Cardiac fibroblast (primary cell): ENCODE measurements at regions not wholly inside any gene's neighbourhood (a gene's known extent, or its start where the extent isn't known, plus 50 kb on each side); places are given as distances from the start of the nearest gene placed in this dataset.
A peak's percentile ranks its signal among the peaks of the same experiment; 100 is the strongest.

Experiments used
- DNase-seq, 2 donors: peaks; one replicate each; pipeline versions ENCODE4 v3.0.0 to v3.0.0-alpha.2; 2010; ENCODE audit warnings: low read depth in 2 of 2
- H3K4me3 ChIP-seq, 2 donors: replicated peaks in 1 of 2; 1 replicate in 1 of 2; 2 replicates in 1 of 2; pipeline ENCODE4 v1.5.1; 2011; ENCODE audit warnings: low read depth in 2 of 2, low read length in 2 of 2, mild to moderate bottlenecking in 2 of 2, moderate library complexity in 1 of 2
- CTCF ChIP-seq: IDR thresholded peaks from one replicate; pipeline ENCODE4 v1.5.1; 2011; ENCODE audit warnings: low read depth, mild to moderate bottlenecking, low read length, inconsistent platforms

GRCh38 chr21:14879458-14879857 is 185.3 kb downstream of the NRIP1 start:
- TF ChIP-seq CTCF, result no peak
- DNase-seq, result peak in 1 of 2 donors; percentile 27
- H3K4me3 ChIP-seq, result no peak overlapping the region

GRCh38 chr21:14878971-14879370 is 185.8 kb downstream of the NRIP1 start:
- no peak for DNase-seq
- no peak for TF ChIP-seq CTCF
- H3K4me3 ChIP-seq, result no peak overlapping the region

GRCh38 chr21:14877581-14878228 is 187.1 kb downstream of the NRIP1 start:
- peak; percentile 54 to 64 for DNase-seq
- H3K4me3 ChIP-seq, result no peak overlapping the region
- TF ChIP-seq CTCF, result no peak

- no peak overlapping the region for H3K4me3 ChIP-seq
- no peak for DNase-seq
- no peak for TF ChIP-seq CTCF
These were observed 188.3 kb downstream of the NRIP1 start for GRCh38 chr21:14876524-14876840.

- peak in 1 of 2 donors; percentile 32 for DNase-seq
- no peak for TF ChIP-seq CTCF
- H3K4me3 ChIP-seq, result no peak overlapping the region
These were observed 188.9 kb downstream of the NRIP1 start for GRCh38 chr21:14875704-14876523.

GRCh38 chr21:14875186-14875585 is 189.6 kb downstream of the NRIP1 start:
- no peak for DNase-seq
- H3K4me3 ChIP-seq, result no peak overlapping the region
- TF ChIP-seq CTCF, result no peak
